K562 (cell line): ENCODE measurements at regions not wholly inside any gene's neighbourhood (a gene's known extent, or its start where the extent isn't known, plus 50 kb on each side); places are given as distances from the start of the nearest gene placed in this dataset.

Experiments
- CHD7 ChIP-seq: fragments of 200-600 bp; sonication (generic); IDR thresholded peaks from one replicate; pipeline ENCODE4 v1.6.1; 2012; ENCODE audit warnings: mild to moderate bottlenecking, low read depth, low read length, inconsistent platforms

- no peak for TF ChIP-seq CHD7
Observed at GRCh38 chr7:116087291-116087690, 56.7 kb upstream of the TFEC start (continued).
